ENCODE measurements at regions not wholly inside any gene's neighbourhood (a gene's known extent, or its start where the extent isn't known, plus 50 kb on each side); places are given as distances from the start of the nearest gene placed in this dataset.

- no peaks in the 10 kb centered on the region for H3K36me3 ChIP-seq (ENCODE audit: low read depth)
- no peaks in the 10 kb centered on the region for H3K27me3 ChIP-seq (ENCODE audit: insufficient read depth, poor library complexity, severe bottlenecking)
- DNase-seq (ENCODE audit: low spot score), result no peak
- ATAC-seq (ENCODE audit: low read depth), result no peak
- H3K9me3 ChIP-seq (ENCODE audit: severe bottlenecking), result no peaks in the 10 kb centered on the region
- H3K4me3 ChIP-seq (ENCODE audit: severe bottlenecking), result no peak overlapping the region
- no peak overlapping the region for H3K27ac ChIP-seq (ENCODE audit: poor library complexity, severe bottlenecking)
- TF ChIP-seq CTCF (IDR thresholded peaks at IDR 0.05; ENCODE audit: poor library complexity, severe bottlenecking), result no peak
- no peaks in the 10 kb centered on the region for H3K4me1 ChIP-seq (ENCODE audit: insufficient read depth, poor library complexity, severe bottlenecking)
These were observed 86.0 kb downstream of the TENT5A start for GRCh38 chr6:81666481-81666880.

- H3K27ac ChIP-seq (ENCODE audit: poor library complexity, severe bottlenecking), result no peak overlapping the region
- DNase-seq (ENCODE audit: low spot score) (no peak), ATAC-seq (ENCODE audit: low read depth) (no peak)
- H3K36me3 ChIP-seq (ENCODE audit: low read depth), result no peaks in the 10 kb centered on the region
- H3K4me3 ChIP-seq (ENCODE audit: severe bottlenecking), result no peak overlapping the region
- H3K4me1 ChIP-seq (ENCODE audit: insufficient read depth, poor library complexity, severe bottlenecking), result no peaks in the 10 kb centered on the region
- H3K9me3 ChIP-seq (ENCODE audit: severe bottlenecking), result no peaks in the 10 kb centered on the region
- no peak for TF ChIP-seq CTCF (IDR thresholded peaks at IDR 0.05; ENCODE audit: poor library complexity, severe bottlenecking)
- no peaks in the 10 kb centered on the region for H3K27me3 ChIP-seq (ENCODE audit: insufficient read depth, poor library complexity, severe bottlenecking)
These were observed 96.2 kb downstream of the TENT5A start for GRCh38 chr6:81656231-81656630.

GRCh38 chr6:81655696-81656095 lies 96.8 kb downstream of the TENT5A start:
- no peaks in the 10 kb centered on the region for H3K36me3 ChIP-seq (ENCODE audit: low read depth)
- no peaks in the 10 kb centered on the region for H3K27me3 ChIP-seq (ENCODE audit: insufficient read depth, poor library complexity, severe bottlenecking)
- no peaks in the 10 kb centered on the region for H3K4me1 ChIP-seq (ENCODE audit: insufficient read depth, poor library complexity, severe bottlenecking)
- no peak overlapping the region for H3K4me3 ChIP-seq (ENCODE audit: severe bottlenecking)
- H3K9me3 ChIP-seq (ENCODE audit: severe bottlenecking), result no peaks in the 10 kb centered on the region
- DNase-seq (ENCODE audit: low spot score) (no peak), ATAC-seq (ENCODE audit: low read depth) (no peak)
- TF ChIP-seq CTCF (IDR thresholded peaks at IDR 0.05; ENCODE audit: poor library complexity, severe bottlenecking), result no peak
- H3K27ac ChIP-seq (ENCODE audit: poor library complexity, severe bottlenecking), result no peak overlapping the region

- no peak for DNase-seq (ENCODE audit: low spot score)
- Histone ChIP-seq H3K27me3 (ENCODE audit: insufficient read depth, poor library complexity, severe bottlenecking) (no peaks in the 10 kb centered on the region), H3K9me3 (ENCODE audit: severe bottlenecking) (no peaks in the 10 kb centered on the region), H3K36me3 (ENCODE audit: low read depth) (no peaks in the 10 kb centered on the region), H3K4me1 (ENCODE audit: insufficient read depth, poor library complexity, severe bottlenecking) (no peaks in the 10 kb centered on the region), H3K4me3 (ENCODE audit: severe bottlenecking) (no peak overlapping the region), H3K27ac (ENCODE audit: poor library complexity, severe bottlenecking) (no peak overlapping the region)
- TF ChIP-seq CTCF (IDR thresholded peaks at IDR 0.05; ENCODE audit: poor library complexity, severe bottlenecking), result no peak
- no peak for ATAC-seq (ENCODE audit: low read depth)
These were observed 104.0 kb downstream of the TENT5A start for GRCh38 chr6:81648502-81648901.

- TF ChIP-seq CTCF (IDR thresholded peaks at IDR 0.05; ENCODE audit: poor library complexity, severe bottlenecking), result no peak
- Histone ChIP-seq H3K27me3 (ENCODE audit: insufficient read depth, poor library complexity, severe bottlenecking) (no peaks in the 10 kb centered on the region), H3K27ac (ENCODE audit: poor library complexity, severe bottlenecking) (no peak overlapping the region), H3K36me3 (ENCODE audit: low read depth) (no peaks in the 10 kb centered on the region), H3K4me3 (ENCODE audit: severe bottlenecking) (no peak overlapping the region), H3K4me1 (ENCODE audit: insufficient read depth, poor library complexity, severe bottlenecking) (no peaks in the 10 kb centered on the region), H3K9me3 (ENCODE audit: severe bottlenecking) (no peaks in the 10 kb centered on the region)
- DNase-seq (ENCODE audit: low spot score) (no peak), ATAC-seq (ENCODE audit: low read depth) (no peak)
These were observed 109.3 kb downstream of the TENT5A start for GRCh38 chr6:81643156-81643555.
